K562 (cell line): ENCODE measurements at regions not wholly inside any gene's neighbourhood (a gene's known extent, or its start where the extent isn't known, plus 50 kb on each side); places are given as distances from the start of the nearest gene placed in this dataset.

ENCODE experiments used
- ATAC-seq: fragments of 200-7000 bp; cut with Tn5 transposase; 3 replicates; pipeline ENCODE4 v1.9.1; 2020; ENCODE audit warnings: moderate library complexity
- BruUV-seq: library from RNA; stranded (reverse); fragments of 400-500 nt; replicated peaks from 2 replicates; lab custom pipeline; 2021; lab: Mats Ljungman, UMichigan
- CTCF ChIA-PET: fragments of 300-600 bp; formaldehyde crosslinking; extraction: SDS; loops from one replicate; lab custom pipeline; 2021; ENCODE audit warnings: low intra/inter-chr PET ratio; lab: Yijun Ruan, JAX
- POLR2A ChIA-PET: fragments of 300-600, 350-650 bp; sonication (Branson Sonifier 250); formaldehyde crosslinking; extraction: SDS; loops from one replicate; lab custom pipeline; 2021; ENCODE audit warnings: antibody characterized with exemption, inconsistent platforms; lab: Yijun Ruan, JAX
- DNase-seq, 4 experiments: peaks; one replicate each; pipeline versions ENCODE4 v3.0.0 to v3.0.0-alpha.2; 2011 to 2018; ENCODE audit warnings: low spot score in 3 of 4, mixed read lengths in 3 of 4; ENCODE audit errors: extremely low read depth in 1 of 4
- FAIRE-seq: peaks from 2 replicates; lab custom pipeline; 2011; peaks lifted over from hg19 to GRCh38; lab: Jason Lieb, UNC
- H2AFZ ChIP-seq: 2 replicates; pipeline ENCODE4 v1.6.0; 2011; ENCODE audit warnings: low read depth, low read length, control low read depth, inconsistent platforms
- H3K27ac ChIP-seq: fragments of 200-600 bp; 3 replicates; pipeline ENCODE4 v1.8.0; 2011; ENCODE audit warnings: low read depth, mild to moderate bottlenecking, control low read depth, inconsistent platforms, low read length, moderate library complexity, mixed read lengths; ENCODE audit errors: extremely low read depth
- H3K27me3 ChIP-seq, 2 experiments: fragments of 300-600 bp in 1 of 2; 2 replicates in 1 of 2; 3 replicates in 1 of 2; pipeline versions ENCODE4 v1.6.0 to v1.8.0; 2011; ENCODE audit warnings: inconsistent platforms in 2 of 2, low read length in 2 of 2, mild to moderate bottlenecking in 1 of 2, mixed read lengths in 1 of 2, moderate library complexity in 1 of 2; ENCODE audit not compliant: control insufficient read depth in 2 of 2, insufficient read depth in 2 of 2
- H3K36me3 ChIP-seq: fragments of 300-600 bp; 3 replicates; pipeline ENCODE4 v1.8.0; 2011; ENCODE audit warnings: mild to moderate bottlenecking, low read length, inconsistent platforms; ENCODE audit not compliant: control insufficient read depth, insufficient read depth
- H3K4me1 ChIP-seq, 2 experiments: fragments of 200-600 bp in 1 of 2; replicated peaks in 1 of 2; 2 replicates in 1 of 2; 3 replicates in 1 of 2; pipeline versions ENCODE4 v1.5.1 to v1.8.0; 2011; ENCODE audit warnings: inconsistent platforms in 2 of 2, low read length in 2 of 2, mild to moderate bottlenecking in 1 of 2, mixed read lengths in 1 of 2, moderate library complexity in 1 of 2; ENCODE audit not compliant: control insufficient read depth in 2 of 2, insufficient read depth in 2 of 2
- H3K4me2 ChIP-seq: 2 replicates; pipeline ENCODE4 v1.6.1; 2011; ENCODE audit warnings: low read length, control low read depth, inconsistent platforms, mixed read lengths; ENCODE audit not compliant: insufficient read depth
- H3K4me3 ChIP-seq: fragments of 200-600 bp; sonication (generic), shearing (Covaris generic); 2 replicates; pipeline ENCODE4 v1.5.1; 2016; ENCODE audit warnings: control low read depth, inconsistent platforms
- H3K79me2 ChIP-seq: fragments of 200-600 bp; 3 replicates; pipeline ENCODE4 v1.8.0; 2011; ENCODE audit warnings: low read length, inconsistent platforms; ENCODE audit not compliant: control insufficient read depth, insufficient read depth
- H3K9ac ChIP-seq, 2 experiments: 2 replicates each; pipeline versions ENCODE4 v1.6.0 to v1.6.1; 2011; ENCODE audit warnings: low read depth in 2 of 2, low read length in 2 of 2, control low read depth in 1 of 2, inconsistent platforms in 1 of 2, mild to moderate bottlenecking in 1 of 2, mixed read lengths in 1 of 2; ENCODE audit not compliant: insufficient read depth in 1 of 2
- H3K9me1 ChIP-seq: one replicate; pipeline ENCODE4 v1.6.0; 2011; ENCODE audit warnings: inconsistent platforms, mild to moderate bottlenecking, low read length, moderate library complexity; ENCODE audit not compliant: control insufficient read depth, insufficient read depth
- H3K9me3 ChIP-seq: replicated peaks from 2 replicates; pipeline ENCODE4 v1.5.1; 2011; ENCODE audit warnings: low read depth, low read length, inconsistent platforms; ENCODE audit not compliant: control insufficient read depth, insufficient read depth
- H4K20me1 ChIP-seq: replicated peaks from 2 replicates; pipeline ENCODE4 v1.6.1; 2011; ENCODE audit warnings: low read length, inconsistent platforms, mixed read lengths; ENCODE audit not compliant: control insufficient read depth, insufficient read depth
- CREB1 ChIP-seq, 2 experiments: sonication (generic) in 1 of 2; formaldehyde crosslinking in 1 of 2; IDR thresholded peaks; 2 replicates each; pipeline versions ENCODE4 v1.6.1 to v1.8.0; 2012 to 2022; ENCODE audit warnings: inconsistent platforms in 1 of 2, mild to moderate bottlenecking in 1 of 2, missing genetic modification reagents in 1 of 2, moderate library complexity in 1 of 2
- CREB5 ChIP-seq: fragments of 250-450 bp; sonication (Bioruptor Pico); IDR thresholded peaks from 2 replicates; pipeline ENCODE4 v1.5.0; 2020; ENCODE audit warnings: mild to moderate bottlenecking
- GABPB1 ChIP-seq: sonication (generic); formaldehyde crosslinking; IDR thresholded peaks from 2 replicates; pipeline ENCODE4 v1.8.0; 2022; ENCODE audit warnings: mild to moderate bottlenecking, missing genetic modification reagents
- HLTF ChIP-seq: fragments of 450-650 bp; IDR thresholded peaks from 2 replicates; pipeline ENCODE4 v1.6.1; 2016
- MTA2 ChIP-seq: fragments of 450-650 bp; IDR thresholded peaks from 2 replicates; pipeline ENCODE4 v1.6.1; 2016; ENCODE audit warnings: low read depth
- SMARCE1 ChIP-seq: fragments of 450-650 bp; IDR thresholded peaks from 2 replicates; pipeline ENCODE4 v1.7.1; 2016; ENCODE audit warnings: mild to moderate bottlenecking
- STAT5A ChIP-seq: IDR thresholded peaks from 2 replicates; pipeline ENCODE4 v1.6.1; 2012; ENCODE audit warnings: low read length, inconsistent platforms, borderline replicate concordance
- ZNF184 ChIP-seq: sonication (generic); formaldehyde crosslinking; IDR thresholded peaks from 2 replicates; pipeline ENCODE4 v1.5.0; 2020; ENCODE audit warnings: missing genetic modification reagents
- ZNF717 ChIP-seq: fragments of 250-450 bp; sonication (Bioruptor Pico); IDR thresholded peaks from 2 replicates; pipeline ENCODE4 v1.5.0; 2021
- in situ Hi-C: fragments of 300-500 bp; cut with MboI; formaldehyde crosslinking; loops from 4 replicates; pipeline ENCODE4 v1.15.0; 2018; ENCODE audit warnings: inconsistent platforms, mixed read lengths
- intact Hi-C: fragments of 100-400 bp; cut with micrococcal nuclease; formaldehyde crosslinking; loops from 2 replicates; pipeline ENCODE4 v1.14.2; 2022
- TF ChIP-seq, protein P1 (sequence below): fragments of 450-650 bp; formaldehyde crosslinking; IDR thresholded peaks from 2 replicates; pipeline ENCODE4 v1.4.0; 2020; ENCODE audit warnings: mild to moderate bottlenecking, moderate library complexity
- TF ChIP-seq, protein P2 (sequence below): fragments of 250-450 bp; sonication (Bioruptor Pico); IDR thresholded peaks from 2 replicates; pipeline ENCODE4 v1.8.0; 2021; ENCODE audit warnings: moderate library complexity, mild to moderate bottlenecking, inconsistent platforms
- TF ChIP-seq, protein P3 (sequence below), 2 experiments: fragments of 450-650 bp in 1 of 2; sonication (generic) in 1 of 2; formaldehyde crosslinking; conservative IDR thresholded peaks; 2 replicates each; pipeline versions ENCODE4 v1.4.0 to v1.8.1; 2020 to 2022; ENCODE audit warnings: mild to moderate bottlenecking in 1 of 2, missing genetic modification reagents in 1 of 2
- TF ChIP-seq, protein P4 (sequence below): sonication (generic); formaldehyde crosslinking; IDR thresholded peaks from 2 replicates; pipeline ENCODE4 v1.8.0; 2023; ENCODE audit warnings: missing genetic modification reagents, mild to moderate bottlenecking, borderline replicate concordance

GRCh38 chr13:76157926-76158325 lies 521.8 kb downstream of the LMO7 start:
- DNase-seq (no peak), FAIRE-seq (no peak), ATAC-seq (no peak)
- H3K9me1 ChIP-seq: no peaks in the 10 kb centered on the region
- H3K4me2 ChIP-seq: no peak overlapping the region
- no peaks in the 10 kb centered on the region for H3K4me1 ChIP-seq
- H3K36me3 ChIP-seq: no peaks in the 10 kb centered on the region
- H3K27ac ChIP-seq: no peak overlapping the region
- in situ Hi-C loops: no loop called here
- H3K9me3 ChIP-seq: no peaks in the 10 kb centered on the region
- no peaks in the 10 kb centered on the region for H3K27me3 ChIP-seq
- CTCF ChIA-PET: no interaction called here
- BruUV-seq: no TSS peak
- no peak overlapping the region for H3K9ac ChIP-seq
- POLR2A ChIA-PET: no interaction called here
- no peaks in the 10 kb centered on the region for H4K20me1 ChIP-seq
- no peak overlapping the region for H3K4me3 ChIP-seq
- H2AFZ ChIP-seq: no peak overlapping the region
- H3K79me2 ChIP-seq: no peaks in the 10 kb centered on the region
- intact Hi-C loops: no loop called here
- no peak for TF ChIP-seq MTA2
- TF ChIP-seq, protein P1, sequence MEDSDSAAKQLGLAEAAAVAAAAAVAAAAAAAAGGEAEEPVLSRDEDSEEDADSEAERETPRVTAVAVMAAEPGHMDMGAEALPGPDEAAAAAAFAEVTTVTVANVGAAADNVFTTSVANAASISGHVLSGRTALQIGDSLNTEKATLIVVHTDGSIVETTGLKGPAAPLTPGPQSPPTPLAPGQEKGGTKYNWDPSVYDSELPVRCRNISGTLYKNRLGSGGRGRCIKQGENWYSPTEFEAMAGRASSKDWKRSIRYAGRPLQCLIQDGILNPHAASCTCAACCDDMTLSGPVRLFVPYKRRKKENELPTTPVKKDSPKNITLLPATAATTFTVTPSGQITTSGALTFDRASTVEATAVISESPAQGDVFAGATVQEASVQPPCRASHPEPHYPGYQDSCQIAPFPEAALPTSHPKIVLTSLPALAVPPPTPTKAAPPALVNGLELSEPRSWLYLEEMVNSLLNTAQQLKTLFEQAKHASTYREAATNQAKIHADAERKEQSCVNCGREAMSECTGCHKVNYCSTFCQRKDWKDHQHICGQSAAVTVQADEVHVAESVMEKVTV (CRISPR knock-in tag): no peak
- no peak for TF ChIP-seq GABPB1
- no peak for TF ChIP-seq STAT5A
- TF ChIP-seq CREB5 (CRISPR knock-in tag): no peak
- TF ChIP-seq SMARCE1: no peak
- no peak for TF ChIP-seq HLTF
- TF ChIP-seq, protein P2, sequence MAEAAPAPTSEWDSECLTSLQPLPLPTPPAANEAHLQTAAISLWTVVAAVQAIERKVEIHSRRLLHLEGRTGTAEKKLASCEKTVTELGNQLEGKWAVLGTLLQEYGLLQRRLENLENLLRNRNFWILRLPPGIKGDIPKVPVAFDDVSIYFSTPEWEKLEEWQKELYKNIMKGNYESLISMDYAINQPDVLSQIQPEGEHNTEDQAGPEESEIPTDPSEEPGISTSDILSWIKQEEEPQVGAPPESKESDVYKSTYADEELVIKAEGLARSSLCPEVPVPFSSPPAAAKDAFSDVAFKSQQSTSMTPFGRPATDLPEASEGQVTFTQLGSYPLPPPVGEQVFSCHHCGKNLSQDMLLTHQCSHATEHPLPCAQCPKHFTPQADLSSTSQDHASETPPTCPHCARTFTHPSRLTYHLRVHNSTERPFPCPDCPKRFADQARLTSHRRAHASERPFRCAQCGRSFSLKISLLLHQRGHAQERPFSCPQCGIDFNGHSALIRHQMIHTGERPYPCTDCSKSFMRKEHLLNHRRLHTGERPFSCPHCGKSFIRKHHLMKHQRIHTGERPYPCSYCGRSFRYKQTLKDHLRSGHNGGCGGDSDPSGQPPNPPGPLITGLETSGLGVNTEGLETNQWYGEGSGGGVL (CRISPR knock-in tag): no peak
- no peak for TF ChIP-seq CREB1 (IDR thresholded peaks at IDR 0.05)
- TF ChIP-seq CREB1 (CRISPR knock-in tag; IDR thresholded peaks at IDR 0.05): no peak
- TF ChIP-seq, protein P3, sequence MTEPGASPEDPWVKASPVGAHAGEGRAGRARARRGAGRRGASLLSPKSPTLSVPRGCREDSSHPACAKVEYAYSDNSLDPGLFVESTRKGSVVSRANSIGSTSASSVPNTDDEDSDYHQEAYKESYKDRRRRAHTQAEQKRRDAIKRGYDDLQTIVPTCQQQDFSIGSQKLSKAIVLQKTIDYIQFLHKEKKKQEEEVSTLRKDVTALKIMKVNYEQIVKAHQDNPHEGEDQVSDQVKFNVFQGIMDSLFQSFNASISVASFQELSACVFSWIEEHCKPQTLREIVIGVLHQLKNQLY (CRISPR knock-in tag; conservative IDR thresholded peaks at IDR 0.05): no peak
- TF ChIP-seq ZNF184 (CRISPR knock-in tag): no peak
- TF ChIP-seq, protein P4, sequence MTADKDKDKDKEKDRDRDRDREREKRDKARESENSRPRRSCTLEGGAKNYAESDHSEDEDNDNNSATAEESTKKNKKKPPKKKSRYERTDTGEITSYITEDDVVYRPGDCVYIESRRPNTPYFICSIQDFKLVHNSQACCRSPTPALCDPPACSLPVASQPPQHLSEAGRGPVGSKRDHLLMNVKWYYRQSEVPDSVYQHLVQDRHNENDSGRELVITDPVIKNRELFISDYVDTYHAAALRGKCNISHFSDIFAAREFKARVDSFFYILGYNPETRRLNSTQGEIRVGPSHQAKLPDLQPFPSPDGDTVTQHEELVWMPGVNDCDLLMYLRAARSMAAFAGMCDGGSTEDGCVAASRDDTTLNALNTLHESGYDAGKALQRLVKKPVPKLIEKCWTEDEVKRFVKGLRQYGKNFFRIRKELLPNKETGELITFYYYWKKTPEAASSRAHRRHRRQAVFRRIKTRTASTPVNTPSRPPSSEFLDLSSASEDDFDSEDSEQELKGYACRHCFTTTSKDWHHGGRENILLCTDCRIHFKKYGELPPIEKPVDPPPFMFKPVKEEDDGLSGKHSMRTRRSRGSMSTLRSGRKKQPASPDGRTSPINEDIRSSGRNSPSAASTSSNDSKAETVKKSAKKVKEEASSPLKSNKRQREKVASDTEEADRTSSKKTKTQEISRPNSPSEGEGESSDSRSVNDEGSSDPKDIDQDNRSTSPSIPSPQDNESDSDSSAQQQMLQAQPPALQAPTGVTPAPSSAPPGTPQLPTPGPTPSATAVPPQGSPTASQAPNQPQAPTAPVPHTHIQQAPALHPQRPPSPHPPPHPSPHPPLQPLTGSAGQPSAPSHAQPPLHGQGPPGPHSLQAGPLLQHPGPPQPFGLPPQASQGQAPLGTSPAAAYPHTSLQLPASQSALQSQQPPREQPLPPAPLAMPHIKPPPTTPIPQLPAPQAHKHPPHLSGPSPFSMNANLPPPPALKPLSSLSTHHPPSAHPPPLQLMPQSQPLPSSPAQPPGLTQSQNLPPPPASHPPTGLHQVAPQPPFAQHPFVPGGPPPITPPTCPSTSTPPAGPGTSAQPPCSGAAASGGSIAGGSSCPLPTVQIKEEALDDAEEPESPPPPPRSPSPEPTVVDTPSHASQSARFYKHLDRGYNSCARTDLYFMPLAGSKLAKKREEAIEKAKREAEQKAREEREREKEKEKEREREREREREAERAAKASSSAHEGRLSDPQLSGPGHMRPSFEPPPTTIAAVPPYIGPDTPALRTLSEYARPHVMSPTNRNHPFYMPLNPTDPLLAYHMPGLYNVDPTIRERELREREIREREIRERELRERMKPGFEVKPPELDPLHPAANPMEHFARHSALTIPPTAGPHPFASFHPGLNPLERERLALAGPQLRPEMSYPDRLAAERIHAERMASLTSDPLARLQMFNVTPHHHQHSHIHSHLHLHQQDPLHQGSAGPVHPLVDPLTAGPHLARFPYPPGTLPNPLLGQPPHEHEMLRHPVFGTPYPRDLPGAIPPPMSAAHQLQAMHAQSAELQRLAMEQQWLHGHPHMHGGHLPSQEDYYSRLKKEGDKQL (CRISPR knock-in tag): no peak
- no peak for TF ChIP-seq ZNF717 (CRISPR knock-in tag)
